CD14-positive monocyte (primary cell): ENCODE measurements at regions not wholly inside any gene's neighbourhood (a gene's known extent, or its start where the extent isn't known, plus 50 kb on each side); places are given as distances from the start of the nearest gene placed in this dataset.

ENCODE experiments used
- DNase-seq, 3 donors: peaks; one replicate each; pipeline ENCODE4 v3.0.0-alpha.2; 2011 to 2022
- H2AFZ ChIP-seq: 2 replicates; pipeline ENCODE4 v1.6.0; 2012; ENCODE audit warnings: mild to moderate bottlenecking, low read depth, low read length, inconsistent platforms; ENCODE audit not compliant: insufficient read depth, poor library complexity, severe bottlenecking
- H3K27ac ChIP-seq, 2 donors: 1 replicate in 1 of 2; 2 replicates in 1 of 2; pipeline ENCODE4 v1.5.1; 2012 to 2013; ENCODE audit warnings: low read length in 2 of 2, control low read depth in 1 of 2, inconsistent platforms in 1 of 2, low read depth in 1 of 2, mild to moderate bottlenecking in 1 of 2
- H3K27me3 ChIP-seq, 2 donors: one replicate each; pipeline versions ENCODE4 v1.6.0 to v1.6.1; 2011 to 2013; ENCODE audit warnings: low read length in 2 of 2; ENCODE audit not compliant: control insufficient read depth in 2 of 2, insufficient read depth in 2 of 2
- H3K36me3 ChIP-seq, 2 donors: replicated peaks in 1 of 2; 1 replicate in 1 of 2; 2 replicates in 1 of 2; pipeline versions ENCODE4 v1.5.1 to v1.6.1; 2012 to 2013; ENCODE audit warnings: low read length in 2 of 2, control low read depth in 1 of 2, inconsistent platforms in 1 of 2, mild to moderate bottlenecking in 1 of 2; ENCODE audit not compliant: insufficient read depth in 2 of 2, control insufficient read depth in 1 of 2
- H3K4me1 ChIP-seq, 2 donors: 1 replicate in 1 of 2; 2 replicates in 1 of 2; pipeline versions ENCODE4 v1.5.1 to v1.6.1; 2012 to 2013; ENCODE audit warnings: low read length in 2 of 2, control low read depth in 1 of 2, inconsistent platforms in 1 of 2, mild to moderate bottlenecking in 1 of 2, moderate library complexity in 1 of 2; ENCODE audit not compliant: insufficient read depth in 2 of 2, control insufficient read depth in 1 of 2
- H3K4me2 ChIP-seq: replicated peaks from 2 replicates; pipeline ENCODE3; 2012; ENCODE audit warnings: low read length, moderate library complexity, mild to moderate bottlenecking; ENCODE audit not compliant: poor library complexity, severe bottlenecking; ENCODE audit errors: extremely low read depth
- H3K4me3 ChIP-seq, 3 experiments: fragments of 200-600 bp in 1 of 3; sonication (generic) in 1 of 3; replicated peaks in 1 of 3; 1 replicate in 2 of 3; 2 replicates in 1 of 3; pipeline ENCODE4 v1.5.1; 2011 to 2013; ENCODE audit warnings: low read length in 3 of 3, mild to moderate bottlenecking in 3 of 3, control low read depth in 2 of 3, low read depth in 2 of 3, inconsistent platforms in 1 of 3, moderate library complexity in 1 of 3
- H3K79me2 ChIP-seq: 2 replicates; pipeline ENCODE4 v1.6.0; 2012; ENCODE audit warnings: mild to moderate bottlenecking, control low read depth, inconsistent platforms, low read length, moderate library complexity; ENCODE audit not compliant: insufficient read depth
- H3K9ac ChIP-seq: 2 replicates; pipeline ENCODE4 v1.6.0; 2017; ENCODE audit warnings: low read length, mild to moderate bottlenecking; ENCODE audit not compliant: insufficient read depth, poor library complexity, severe bottlenecking
- H3K9me3 ChIP-seq, 2 donors: replicated peaks in 1 of 2; 1 replicate in 1 of 2; 2 replicates in 1 of 2; pipeline versions ENCODE4 v1.5.1 to v1.6.1; 2012 to 2013; ENCODE audit warnings: low read length in 2 of 2, control low read depth in 1 of 2; ENCODE audit not compliant: control insufficient read depth in 1 of 2, insufficient read depth in 1 of 2
- H4K20me1 ChIP-seq: 2 replicates; pipeline ENCODE4 v1.6.0; 2012; ENCODE audit warnings: mild to moderate bottlenecking, low read length, control low read depth, moderate library complexity; ENCODE audit not compliant: insufficient read depth
- H3K27ac Mint-ChIP-seq, 7 donors: one replicate each; pipeline ENCODE4 v1.8.0; 2020; ENCODE audit warnings: mild to moderate bottlenecking in 7 of 7, mixed read lengths in 7 of 7, moderate library complexity in 6 of 7, inconsistent platforms in 2 of 7
- H3K27me3 Mint-ChIP-seq, 3 donors: one replicate each; pipeline ENCODE4 v1.8.0; 2021 to 2022; ENCODE audit warnings: low read depth in 3 of 3, mild to moderate bottlenecking in 3 of 3, mixed read lengths in 3 of 3, moderate library complexity in 3 of 3, inconsistent platforms in 1 of 3
- H3K36me3 Mint-ChIP-seq, 2 donors: one replicate each; pipeline ENCODE4 v1.8.0; 2020; ENCODE audit warnings: mixed read lengths in 2 of 2, inconsistent platforms in 1 of 2, mild to moderate bottlenecking in 1 of 2
- H3K4me1 Mint-ChIP-seq: one replicate; pipeline ENCODE4 v1.8.0; 2020; ENCODE audit warnings: mild to moderate bottlenecking, mixed read lengths
- H3K4me3 Mint-ChIP-seq, 2 donors: one replicate each; pipeline ENCODE4 v1.8.0; 2020; ENCODE audit warnings: mild to moderate bottlenecking in 2 of 2, mixed read lengths in 2 of 2, moderate library complexity in 1 of 2
- H3K9me3 Mint-ChIP-seq, 7 donors: one replicate each; pipeline ENCODE4 v1.8.0; 2020 to 2022; ENCODE audit warnings: mixed read lengths in 7 of 7, mild to moderate bottlenecking in 6 of 7, moderate library complexity in 6 of 7, inconsistent platforms in 2 of 7
- WGBS: methylation state at CpG from one replicate; pipeline ENCODE4 v1.1.5; 2013; ENCODE audit warnings: missing lambda C conversion rate; ENCODE audit not compliant: insufficient coverage; 5-methylcytosine and 5-hydroxymethylcytosine counted together
- intact Hi-C, 2 donors: fragments of 100-400 bp; cut with micrococcal nuclease; formaldehyde crosslinking; loops; one replicate each; pipeline versions ENCODE4 v1.15.0 to v1.15.1; 2023
- TF ChIP-seq, protein P1 (sequence below): fragments of 200-600 bp; IDR thresholded peaks from one replicate; pipeline ENCODE4 v1.8.0; 2022; ENCODE audit warnings: antibody characterized with exemption, mild to moderate bottlenecking

DNA sequence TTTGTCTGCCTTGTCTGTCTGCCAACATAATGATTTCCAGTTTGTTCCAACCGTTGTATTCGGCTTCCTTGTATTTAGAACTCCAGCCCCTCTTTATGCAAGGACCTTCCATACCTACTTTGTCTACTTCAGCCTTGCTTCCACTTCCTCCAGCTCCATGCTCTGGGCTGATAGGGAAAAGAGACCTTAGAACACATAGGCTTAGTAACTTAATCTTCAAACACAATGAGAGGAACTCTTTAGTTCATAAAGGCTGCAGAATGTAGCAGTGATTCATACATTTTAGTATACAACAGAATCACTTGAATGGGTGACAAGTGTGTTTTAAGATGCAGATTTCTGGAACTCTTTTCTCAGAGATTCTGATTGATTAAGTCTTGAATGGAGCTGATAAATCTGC is 102.8 kb upstream of the IFNE start:
- H3K4me1 ChIP-seq: no peaks in the 10 kb centered on the region
- Mint-ChIP-seq H3K4me3 (no peak overlapping the region), H3K4me1 (no peaks in the 10 kb centered on the region), H3K36me3 (no peaks in the 10 kb centered on the region), H3K27ac (no peak overlapping the region), H3K27me3 (peaks cover 0 to 4% (median 0%) of the 10 kb centered on the region in 3 donors), H3K9me3 (peaks cover 0 to 2% (median 0%) of the 10 kb centered on the region in 7 donors)
- no peak for DNase-seq
- WGBS: 93% methylated on average over 2 of the region's 2 CpGs
- H3K79me2 ChIP-seq: no peaks in the 10 kb centered on the region
- no peak overlapping the region for H3K27ac ChIP-seq
- H3K9ac ChIP-seq: no peak overlapping the region
- H3K27me3 ChIP-seq: no peaks in the 10 kb centered on the region
- TF ChIP-seq, protein P1, sequence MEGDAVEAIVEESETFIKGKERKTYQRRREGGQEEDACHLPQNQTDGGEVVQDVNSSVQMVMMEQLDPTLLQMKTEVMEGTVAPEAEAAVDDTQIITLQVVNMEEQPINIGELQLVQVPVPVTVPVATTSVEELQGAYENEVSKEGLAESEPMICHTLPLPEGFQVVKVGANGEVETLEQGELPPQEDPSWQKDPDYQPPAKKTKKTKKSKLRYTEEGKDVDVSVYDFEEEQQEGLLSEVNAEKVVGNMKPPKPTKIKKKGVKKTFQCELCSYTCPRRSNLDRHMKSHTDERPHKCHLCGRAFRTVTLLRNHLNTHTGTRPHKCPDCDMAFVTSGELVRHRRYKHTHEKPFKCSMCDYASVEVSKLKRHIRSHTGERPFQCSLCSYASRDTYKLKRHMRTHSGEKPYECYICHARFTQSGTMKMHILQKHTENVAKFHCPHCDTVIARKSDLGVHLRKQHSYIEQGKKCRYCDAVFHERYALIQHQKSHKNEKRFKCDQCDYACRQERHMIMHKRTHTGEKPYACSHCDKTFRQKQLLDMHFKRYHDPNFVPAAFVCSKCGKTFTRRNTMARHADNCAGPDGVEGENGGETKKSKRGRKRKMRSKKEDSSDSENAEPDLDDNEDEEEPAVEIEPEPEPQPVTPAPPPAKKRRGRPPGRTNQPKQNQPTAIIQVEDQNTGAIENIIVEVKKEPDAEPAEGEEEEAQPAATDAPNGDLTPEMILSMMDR: no peak
- H3K4me2 ChIP-seq: no peak overlapping the region
- H4K20me1 ChIP-seq: no peaks in the 10 kb centered on the region
- intact Hi-C loops: no loop called here
- no peaks in the 10 kb centered on the region for H3K36me3 ChIP-seq
- H2AFZ ChIP-seq: no peak overlapping the region
- no peak overlapping the region for H3K4me3 ChIP-seq
- no peaks in the 10 kb centered on the region for H3K9me3 ChIP-seq

DNA sequence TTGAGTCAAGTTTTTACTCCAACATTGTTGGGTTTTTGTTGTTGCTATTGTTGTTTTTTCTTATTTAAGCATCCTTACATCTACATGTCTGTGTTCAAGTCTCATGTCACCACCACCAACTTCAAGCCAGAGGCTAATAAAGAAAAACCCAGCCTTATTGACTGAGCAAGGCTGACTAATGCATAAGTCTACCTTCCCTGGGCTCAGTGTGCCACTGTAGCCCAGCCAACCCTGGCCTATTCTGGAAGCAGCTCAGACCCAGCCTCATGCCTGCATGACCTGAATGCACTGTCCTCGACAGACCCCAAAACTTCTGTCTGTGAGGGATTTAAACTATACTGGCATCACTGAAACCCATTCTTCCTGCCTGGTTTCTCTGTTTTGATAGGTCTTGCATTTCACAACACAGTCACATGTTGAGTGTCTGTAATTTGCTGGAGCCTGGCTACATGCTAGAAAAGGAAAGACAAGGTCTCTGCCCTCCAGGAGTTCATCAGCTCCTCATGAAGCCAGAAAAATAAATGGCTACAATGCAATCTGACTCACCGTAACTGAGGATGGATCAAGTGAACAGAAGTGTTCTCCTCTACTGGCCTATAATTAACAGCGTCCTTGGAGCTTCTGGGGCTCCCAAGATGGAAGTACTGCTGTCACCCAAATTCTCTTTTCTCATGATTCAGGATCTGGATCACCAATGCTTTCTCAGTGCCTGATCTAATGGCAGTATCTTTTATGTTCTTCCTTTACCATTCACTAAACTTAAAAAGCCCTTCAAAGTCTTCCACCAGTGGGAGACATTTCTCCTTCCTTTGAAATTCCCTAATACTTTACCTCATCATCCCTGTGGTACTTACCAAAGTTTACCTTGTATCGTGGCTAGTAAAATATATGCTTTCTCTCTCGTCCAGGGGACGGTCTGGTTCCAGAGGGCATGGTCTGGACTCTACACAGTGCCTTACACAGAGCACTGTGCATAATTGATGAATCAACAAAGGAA is 103.9 kb upstream of the IFNE start:
- Histone ChIP-seq H3K36me3 (no peaks in the 10 kb centered on the region), H3K27me3 (no peaks in the 10 kb centered on the region), H3K27ac (no peak overlapping the region), H3K4me3 (no peak overlapping the region), H3K4me1 (no peaks in the 10 kb centered on the region), H3K79me2 (no peaks in the 10 kb centered on the region), H3K9ac (no peak overlapping the region), H2AFZ (no peak overlapping the region), H3K9me3 (no peaks in the 10 kb centered on the region), H4K20me1 (no peaks in the 10 kb centered on the region), H3K4me2 (no peak overlapping the region)
- H3K4me3 Mint-ChIP-seq: no peak overlapping the region
- TF ChIP-seq, protein P1: no peak
- no peaks in the 10 kb centered on the region for H3K36me3 Mint-ChIP-seq
- no peaks in the 10 kb centered on the region for H3K4me1 Mint-ChIP-seq
- H3K27me3 Mint-ChIP-seq: peaks cover 0 to 4% (median 0%) of the 10 kb centered on the region in 3 donors
- intact Hi-C loops: no loop called here
- WGBS: 100% methylated on average over 5 of the region's 6 CpGs
- H3K9me3 Mint-ChIP-seq: no peaks in the 10 kb centered on the region
- peak overlapping the region in 1 of 7 donors; percentile 25 for H3K27ac Mint-ChIP-seq
- DNase-seq: no peak
